Panc1 (cell line): ENCODE measurements at regions not wholly inside any gene's neighbourhood (a gene's known extent, or its start where the extent isn't known, plus 50 kb on each side); places are given as distances from the start of the nearest gene placed in this dataset.

ENCODE experiments used
- CTCF ChIP-seq: fragments of 450-650 bp; IDR thresholded peaks from 2 replicates; pipeline ENCODE4 v1.5.1; 2017; ENCODE audit warnings: mild to moderate bottlenecking
- POLR2AphosphoS5 ChIP-seq: IDR thresholded peaks from 2 replicates; pipeline ENCODE4 v1.6.1; 2012; ENCODE audit warnings: mild to moderate bottlenecking, low read depth, low read length, moderate library complexity
- SIN3A ChIP-seq: IDR thresholded peaks from 2 replicates; pipeline ENCODE4 v1.6.1; 2012; ENCODE audit warnings: low read depth, mild to moderate bottlenecking, low read length, moderate library complexity, borderline replicate concordance; ENCODE audit not compliant: insufficient read depth
- TCF7L2 ChIP-seq: IDR thresholded peaks from 2 replicates; pipeline ENCODE4 v1.6.1; 2011; ENCODE audit warnings: mild to moderate bottlenecking, low read depth, low read length, inconsistent platforms
- TF ChIP-seq, protein P1 (sequence below), 2 experiments: IDR thresholded peaks; 2 replicates each; pipeline ENCODE4 v1.6.1; 2011 to 2012; ENCODE audit warnings: low read depth in 2 of 2, control low read depth in 1 of 2, low read length in 1 of 2, mild to moderate bottlenecking in 1 of 2, moderate library complexity in 1 of 2; ENCODE audit not compliant: insufficient read depth in 1 of 2

DNA sequence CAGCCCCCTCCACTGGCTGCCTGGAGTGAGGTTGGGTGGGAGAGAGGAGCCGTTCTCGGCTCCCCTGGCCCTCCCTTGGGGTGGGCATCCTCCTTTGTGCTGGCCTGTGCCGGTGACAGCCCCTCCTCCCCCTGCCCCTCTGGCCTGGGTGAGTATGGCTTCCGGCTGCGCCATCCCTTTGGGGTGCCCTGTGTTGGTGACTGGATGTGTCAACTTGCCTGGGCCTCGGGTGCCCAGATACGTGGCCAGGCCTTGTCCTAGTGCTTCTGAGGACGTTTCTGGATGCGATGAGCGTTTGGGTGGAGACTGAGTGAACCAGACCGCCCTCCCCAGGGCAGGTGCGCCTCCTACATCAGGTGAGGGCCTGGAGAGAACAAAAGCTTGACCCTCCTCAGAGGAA, 59.7 kb downstream of the PLXNA1 start:
- TF ChIP-seq CTCF (no peak), POLR2AphosphoS5 (no peak), SIN3A (no peak), TCF7L2 (no peak)
- TF ChIP-seq, protein P1, sequence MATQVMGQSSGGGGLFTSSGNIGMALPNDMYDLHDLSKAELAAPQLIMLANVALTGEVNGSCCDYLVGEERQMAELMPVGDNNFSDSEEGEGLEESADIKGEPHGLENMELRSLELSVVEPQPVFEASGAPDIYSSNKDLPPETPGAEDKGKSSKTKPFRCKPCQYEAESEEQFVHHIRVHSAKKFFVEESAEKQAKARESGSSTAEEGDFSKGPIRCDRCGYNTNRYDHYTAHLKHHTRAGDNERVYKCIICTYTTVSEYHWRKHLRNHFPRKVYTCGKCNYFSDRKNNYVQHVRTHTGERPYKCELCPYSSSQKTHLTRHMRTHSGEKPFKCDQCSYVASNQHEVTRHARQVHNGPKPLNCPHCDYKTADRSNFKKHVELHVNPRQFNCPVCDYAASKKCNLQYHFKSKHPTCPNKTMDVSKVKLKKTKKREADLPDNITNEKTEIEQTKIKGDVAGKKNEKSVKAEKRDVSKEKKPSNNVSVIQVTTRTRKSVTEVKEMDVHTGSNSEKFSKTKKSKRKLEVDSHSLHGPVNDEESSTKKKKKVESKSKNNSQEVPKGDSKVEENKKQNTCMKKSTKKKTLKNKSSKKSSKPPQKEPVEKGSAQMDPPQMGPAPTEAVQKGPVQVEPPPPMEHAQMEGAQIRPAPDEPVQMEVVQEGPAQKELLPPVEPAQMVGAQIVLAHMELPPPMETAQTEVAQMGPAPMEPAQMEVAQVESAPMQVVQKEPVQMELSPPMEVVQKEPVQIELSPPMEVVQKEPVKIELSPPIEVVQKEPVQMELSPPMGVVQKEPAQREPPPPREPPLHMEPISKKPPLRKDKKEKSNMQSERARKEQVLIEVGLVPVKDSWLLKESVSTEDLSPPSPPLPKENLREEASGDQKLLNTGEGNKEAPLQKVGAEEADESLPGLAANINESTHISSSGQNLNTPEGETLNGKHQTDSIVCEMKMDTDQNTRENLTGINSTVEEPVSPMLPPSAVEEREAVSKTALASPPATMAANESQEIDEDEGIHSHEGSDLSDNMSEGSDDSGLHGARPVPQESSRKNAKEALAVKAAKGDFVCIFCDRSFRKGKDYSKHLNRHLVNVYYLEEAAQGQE (IDR thresholded peaks at IDR 0.05; ENCODE audit: insufficient read depth in 1 of 2, low read depth in 2 of 2, low read length in 1 of 2): no peak
